Sigmoid colon (tissue), 6 donors: ENCODE measurements at regions not wholly inside any gene's neighbourhood (a gene's known extent, or its start where the extent isn't known, plus 50 kb on each side); places are given as distances from the start of the nearest gene placed in this dataset.

Experiments used
- DNase-seq: peaks from one replicate; pipeline ENCODE4 v3.0.0-alpha.2; 2019
- H3K27ac ChIP-seq, 4 donors: fragments of 200-600 bp; sonication (generic); one replicate each; pipeline ENCODE4 v1.5.1; 2016 to 2019; ENCODE audit warnings: mild to moderate bottlenecking in 1 of 4
- H3K27me3 ChIP-seq, 3 donors: fragments of 200-600 bp; sonication (generic); one replicate each; pipeline ENCODE4 v1.5.1; 2019; ENCODE audit warnings: mild to moderate bottlenecking in 1 of 3
- H3K36me3 ChIP-seq, 4 donors: fragments of 200-600 bp; sonication (generic); one replicate each; pipeline ENCODE4 v1.5.1; 2016 to 2019
- H3K4me1 ChIP-seq, 4 donors: fragments of 200-600 bp; sonication (generic); one replicate each; pipeline ENCODE4 v1.5.1; 2017 to 2019
- H3K4me3 ChIP-seq, 4 donors: fragments of 200-600 bp; sonication (generic); one replicate each; pipeline ENCODE4 v1.5.1; 2017 to 2019; ENCODE audit warnings: mild to moderate bottlenecking in 2 of 4, moderate library complexity in 1 of 4
- H3K9me3 ChIP-seq, 4 donors: fragments of 200-600 bp in 3 of 4; sonication (generic) in 3 of 4; one replicate each; pipeline versions ENCODE4 v1.5.1 to v1.6.1; 2013 to 2019
- CTCF ChIP-seq, 4 experiments: fragments of 450-650 bp in 3 of 4; fragments of 200-600 bp in 1 of 4; IDR thresholded peaks; one replicate each; pipeline ENCODE4 v1.5.1; 2016 to 2019; ENCODE audit warnings: antibody characterized with exemption in 4 of 4, mild to moderate bottlenecking in 3 of 4, moderate library complexity in 2 of 4
- EP300 ChIP-seq, 4 donors: sonication (generic); formaldehyde crosslinking; IDR thresholded peaks; one replicate each; pipeline ENCODE4 v1.6.1; 2017; ENCODE audit warnings: antibody characterized with exemption in 4 of 4
- POLR2A ChIP-seq, 2 donors: fragments of 450-650 bp; IDR thresholded peaks; one replicate each; pipeline ENCODE4 v1.6.1; 2016; ENCODE audit warnings: antibody characterized with exemption in 2 of 2, mild to moderate bottlenecking in 2 of 2, moderate library complexity in 2 of 2
- POLR2AphosphoS5 ChIP-seq, 4 donors: sonication (generic); formaldehyde crosslinking; IDR thresholded peaks; one replicate each; pipeline ENCODE4 v1.6.1; 2017; ENCODE audit warnings: antibody characterized with exemption in 4 of 4
- WGBS, 2 donors: extraction: QIAGEN DNeasy Blood & Tissue Kit; methylation state at CpG; one replicate each; pipeline ENCODE4 v1.1.7; 2013; 5-methylcytosine and 5-hydroxymethylcytosine counted together
- intact Hi-C: fragments of 100-400 bp; cut with DNase I; formaldehyde crosslinking; loops from one replicate; pipeline ENCODE4 v1.15.1; 2023
- donor health status: healthy with polysubstance abuse.
- donor health status: healthy.

GRCh38 chr10:44589944-44590449, 205.1 kb upstream of the CXCL12 start:
- H3K4me3 ChIP-seq = no peak overlapping the region
- H3K4me1 ChIP-seq = peaks cover 0 to 23% (median 12%) of the 10 kb centered on the region in 4 donors
- no peaks in the 10 kb centered on the region for H3K36me3 ChIP-seq
- 68 to 71% methylated on average over 5 of the region's 5 CpGs for WGBS, 2 donors
- TF ChIP-seq POLR2AphosphoS5 (IDR thresholded peaks at IDR 0.05) = no peak
- no peak for TF ChIP-seq CTCF (IDR thresholded peaks at IDR 0.05)
- TF ChIP-seq EP300 (IDR thresholded peaks at IDR 0.05) = no peak
- TF ChIP-seq POLR2A (IDR thresholded peaks at IDR 0.05) = no peak
- no peaks in the 10 kb centered on the region for H3K27me3 ChIP-seq
- intact Hi-C loops = no loop called here
- no peak overlapping the region for H3K27ac ChIP-seq
- H3K9me3 ChIP-seq = no peaks in the 10 kb centered on the region
- no peak for DNase-seq

DNA sequence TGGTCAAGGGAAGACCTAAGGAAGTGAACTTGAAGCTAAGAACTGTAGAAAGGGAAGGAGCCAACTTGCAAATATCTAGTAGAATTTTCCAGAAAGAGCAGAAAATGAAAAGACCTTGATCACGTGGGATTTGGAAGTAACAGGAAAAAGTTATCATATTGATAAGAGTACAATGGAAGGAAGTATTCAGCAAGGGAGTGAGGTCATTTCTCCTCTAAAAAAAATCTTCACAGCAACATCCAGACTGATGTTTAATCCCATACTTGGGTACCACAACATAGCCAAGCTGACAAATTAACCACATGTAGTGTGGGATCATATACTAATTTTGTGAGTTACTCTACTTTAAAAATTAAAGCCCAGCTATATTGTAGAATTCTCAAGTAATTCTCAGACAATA, 207.0 kb upstream of the CXCL12 start:
- Histone ChIP-seq H3K9me3 (no peaks in the 10 kb centered on the region), H3K27ac (no peak overlapping the region), H3K4me1 (peaks cover 0 to 23% (median 12%) of the 10 kb centered on the region in 4 donors), H3K36me3 (no peaks in the 10 kb centered on the region), H3K4me3 (no peak overlapping the region), H3K27me3 (no peaks in the 10 kb centered on the region)
- DNase-seq = no peak
- intact Hi-C loops = no loop called here
- TF ChIP-seq CTCF (IDR thresholded peaks at IDR 0.05) = no peak
- WGBS, 2 donors = 38 to 53% methylated on average over 1 of the region's 1 CpG

DNA sequence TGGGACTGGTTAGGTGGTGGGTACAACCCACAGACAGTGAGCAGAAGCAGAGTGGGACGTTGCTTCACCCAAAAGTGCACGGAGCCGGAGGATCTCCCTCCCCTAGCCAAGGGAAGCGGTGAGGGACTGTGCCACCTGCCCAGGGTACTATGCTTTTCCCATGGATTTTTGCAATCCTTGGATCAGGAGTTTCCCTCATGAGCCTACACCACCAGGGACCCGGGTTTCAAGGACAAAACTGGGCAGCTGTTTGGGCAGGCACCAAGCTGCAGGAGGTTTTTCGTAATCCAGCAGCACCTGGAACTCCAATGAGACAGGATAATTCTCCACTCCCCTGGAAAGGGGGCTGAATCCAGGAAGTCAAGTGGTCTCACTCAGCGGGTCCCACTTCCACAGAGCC, 209.1 kb upstream of the CXCL12 start:
- no peak overlapping the region for H3K27ac ChIP-seq
- intact Hi-C loops = no loop called here
- 72 to 83% methylated on average over 7 of the region's 7 CpGs for WGBS, 2 donors
- H3K36me3 ChIP-seq = no peaks in the 10 kb centered on the region
- no peak overlapping the region for H3K4me3 ChIP-seq
- H3K27me3 ChIP-seq = no peaks in the 10 kb centered on the region
- no peak for DNase-seq
- H3K9me3 ChIP-seq = no peaks in the 10 kb centered on the region
- TF ChIP-seq POLR2AphosphoS5 (IDR thresholded peaks at IDR 0.05) (no peak), CTCF (IDR thresholded peaks at IDR 0.05) (no peak), POLR2A (IDR thresholded peaks at IDR 0.05) (no peak), EP300 (IDR thresholded peaks at IDR 0.05) (no peak)
- H3K4me1 ChIP-seq = peaks cover 0 to 18% (median 9%) of the 10 kb centered on the region in 4 donors

DNA sequence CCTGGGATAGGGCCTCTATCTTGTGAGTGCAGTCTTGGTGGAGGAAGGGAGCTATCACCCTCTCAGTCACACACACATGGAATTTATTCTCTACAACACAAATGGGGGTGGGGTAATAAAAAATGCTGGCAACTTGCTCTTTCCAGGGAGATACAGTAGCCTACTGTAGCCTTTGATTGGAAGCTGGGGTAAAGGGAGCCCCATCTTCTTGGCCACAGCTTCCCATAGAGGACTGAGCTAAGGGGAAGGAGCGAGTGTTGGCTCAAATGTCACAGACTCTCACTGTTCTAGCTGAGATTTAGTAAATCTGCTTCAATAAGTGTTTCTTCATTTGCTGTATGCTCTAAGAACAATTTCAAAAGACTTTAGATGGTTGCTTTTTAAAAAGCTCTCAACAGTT, 222.2 kb upstream of the CXCL12 start:
- H3K36me3 ChIP-seq = no peaks in the 10 kb centered on the region
- WGBS, 2 donors = 89 to 93% methylated on average over 1 of the region's 1 CpG
- no peaks in the 10 kb centered on the region for H3K9me3 ChIP-seq
- H3K27ac ChIP-seq = no peak overlapping the region
- TF ChIP-seq POLR2A (IDR thresholded peaks at IDR 0.05) (no peak), POLR2AphosphoS5 (IDR thresholded peaks at IDR 0.05) (no peak), CTCF (IDR thresholded peaks at IDR 0.05) (no peak), EP300 (IDR thresholded peaks at IDR 0.05) (no peak)
- no peaks in the 10 kb centered on the region for H3K4me1 ChIP-seq
- no peaks in the 10 kb centered on the region for H3K27me3 ChIP-seq
- no peak overlapping the region for H3K4me3 ChIP-seq
- no peak for DNase-seq
- intact Hi-C loops = no loop called here

DNA sequence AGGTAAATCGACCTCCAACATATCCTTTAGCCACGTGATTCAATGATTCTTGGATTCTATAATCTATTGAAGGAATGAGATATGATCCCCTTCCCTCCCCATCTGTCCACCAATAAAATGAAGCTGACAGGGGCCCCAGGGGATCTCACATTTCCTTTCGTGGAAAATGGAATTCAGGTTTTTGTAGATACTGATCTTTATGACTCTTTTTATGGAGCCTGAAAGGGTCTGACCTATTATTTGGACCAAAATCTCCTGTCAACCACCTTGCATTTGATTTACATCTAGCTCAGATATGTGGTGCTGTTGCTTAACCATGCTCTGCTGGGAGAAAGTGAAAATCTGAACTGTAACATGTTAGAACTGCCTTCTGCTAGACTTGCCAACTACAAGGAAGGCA, 234.0 kb upstream of the CXCL12 start:
- Histone ChIP-seq H3K36me3 (no peaks in the 10 kb centered on the region), H3K27me3 (no peaks in the 10 kb centered on the region), H3K4me3 (no peak overlapping the region), H3K27ac (no peak overlapping the region), H3K9me3 (no peaks in the 10 kb centered on the region), H3K4me1 (no peaks in the 10 kb centered on the region)
- no peak for DNase-seq
- TF ChIP-seq POLR2AphosphoS5 (IDR thresholded peaks at IDR 0.05) (no peak), POLR2A (IDR thresholded peaks at IDR 0.05) (no peak), EP300 (IDR thresholded peaks at IDR 0.05) (no peak), CTCF (IDR thresholded peaks at IDR 0.05) (no peak)
- intact Hi-C loops = no loop called here
- WGBS, 2 donors = 24 to 44% methylated on average over 3 of the region's 3 CpGs
